HEK293T (cell line): ENCODE measurements at regions not wholly inside any gene's neighbourhood (a gene's known extent, or its start where the extent isn't known, plus 50 kb on each side); places are given as distances from the start of the nearest gene placed in this dataset.

Source experiments
- ARNT ChIP-seq: fragments of 450-650 bp; IDR thresholded peaks from 2 replicates; pipeline ENCODE4 v1.6.1; 2017; ENCODE audit warnings: mild to moderate bottlenecking
- BHLHE40 ChIP-seq: fragments of 450-650 bp; IDR thresholded peaks from 2 replicates; pipeline ENCODE4 v1.6.1; 2016; ENCODE audit warnings: mild to moderate bottlenecking, moderate library complexity, borderline replicate concordance
- CTBP1 ChIP-seq: fragments of 450-650 bp; IDR thresholded peaks from 2 replicates; pipeline ENCODE4 v1.6.1; 2016; ENCODE audit warnings: borderline replicate concordance
- ELF4 ChIP-seq: fragments of 450-650 bp; IDR thresholded peaks from 2 replicates; pipeline ENCODE4 v1.6.1; 2017; ENCODE audit warnings: antibody characterized with exemption
- FOXA1 ChIP-seq: fragments of 450-650 bp; IDR thresholded peaks from 2 replicates; pipeline ENCODE4 v1.6.1; 2016; ENCODE audit warnings: mild to moderate bottlenecking
- FOXK2 ChIP-seq: fragments of 450-650 bp; IDR thresholded peaks from 2 replicates; pipeline ENCODE4 v1.6.1; 2016; ENCODE audit warnings: mild to moderate bottlenecking
- FOXM1 ChIP-seq: fragments of 450-650 bp; IDR thresholded peaks from 2 replicates; pipeline ENCODE4 v1.6.1; 2017; ENCODE audit warnings: mild to moderate bottlenecking, borderline replicate concordance
- HDGF ChIP-seq: fragments of 450-650 bp; IDR thresholded peaks from 2 replicates; pipeline ENCODE4 v1.6.1; 2017; ENCODE audit warnings: antibody characterized with exemption, borderline replicate concordance
- NFRKB ChIP-seq: fragments of 450-650 bp; IDR thresholded peaks from 2 replicates; pipeline ENCODE4 v1.6.1; 2016; ENCODE audit warnings: mild to moderate bottlenecking, moderate library complexity
- PKNOX1 ChIP-seq: fragments of 450-650 bp; IDR thresholded peaks from 2 replicates; pipeline ENCODE4 v1.6.1; 2016
- SP1 ChIP-seq: fragments of 450-650 bp; IDR thresholded peaks from 2 replicates; pipeline ENCODE4 v1.6.1; 2017
- SUZ12 ChIP-seq: fragments of 450-650 bp; IDR thresholded peaks from 2 replicates; pipeline ENCODE4 v1.6.1; 2016; ENCODE audit warnings: mild to moderate bottlenecking
- TARDBP ChIP-seq: fragments of 450-650 bp; IDR thresholded peaks from 2 replicates; pipeline ENCODE4 v1.6.1; 2016
- ZNF384 ChIP-seq: fragments of 450-650 bp; IDR thresholded peaks from 2 replicates; pipeline ENCODE4 v1.6.1; 2016

- TF ChIP-seq PKNOX1 = no peak
- TF ChIP-seq ELF4 = no peak
- TF ChIP-seq BHLHE40 = no peak
- no peak for TF ChIP-seq SUZ12
- TF ChIP-seq TARDBP = no peak
- TF ChIP-seq HDGF = no peak
- no peak for TF ChIP-seq NFRKB
- no peak for TF ChIP-seq SP1
- no peak for TF ChIP-seq ARNT
- no peak for TF ChIP-seq FOXM1
- no peak for TF ChIP-seq ZNF384
- TF ChIP-seq CTBP1 = no peak
- TF ChIP-seq FOXA1 = no peak
- no peak for TF ChIP-seq FOXK2
These were observed 114.2 kb downstream of the BASP1 start for GRCh38 chr5:17331651-17332050.
